ENCODE measurements at regions not wholly inside any gene's neighbourhood (a gene's known extent, or its start where the extent isn't known, plus 50 kb on each side); places are given as distances from the start of the nearest gene placed in this dataset.

DNA sequence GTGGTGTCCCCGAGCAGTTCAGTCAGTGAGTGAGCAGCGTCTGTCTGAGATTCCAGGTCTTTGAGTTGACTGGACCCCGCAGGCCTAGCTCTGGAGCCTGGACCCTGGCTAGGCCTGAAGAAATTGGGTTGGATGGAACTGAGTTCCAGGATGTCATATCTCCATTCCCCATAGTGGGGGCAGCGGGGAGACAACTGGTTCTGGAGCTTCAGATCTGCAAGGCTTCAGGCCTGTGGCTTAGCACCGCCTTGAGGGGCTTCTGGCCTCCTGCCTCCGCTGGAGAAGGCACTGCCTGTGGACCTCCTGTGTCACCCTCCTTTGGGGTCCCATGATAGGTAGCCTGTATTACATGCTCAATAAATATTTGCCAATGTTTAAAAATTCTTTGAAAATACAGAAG lies 288.4 kb upstream of the ID2 start:
- Mint-ChIP-seq H3K9me3 (peaks cover 12% of the 10 kb centered on the region), H3K27me3 (ENCODE audit: insufficient read depth) (peaks cover 11% of the 10 kb centered on the region), H3K27ac (no peak overlapping the region), H3K4me3 (no peak overlapping the region), H3K4me1 (ENCODE audit: low read depth) (peaks cover 11% of the 10 kb centered on the region), H3K36me3 (ENCODE audit: low read depth) (no peaks in the 10 kb centered on the region; the same call in 1 of the 2 replicates)
- TF ChIP-seq, protein P1, sequence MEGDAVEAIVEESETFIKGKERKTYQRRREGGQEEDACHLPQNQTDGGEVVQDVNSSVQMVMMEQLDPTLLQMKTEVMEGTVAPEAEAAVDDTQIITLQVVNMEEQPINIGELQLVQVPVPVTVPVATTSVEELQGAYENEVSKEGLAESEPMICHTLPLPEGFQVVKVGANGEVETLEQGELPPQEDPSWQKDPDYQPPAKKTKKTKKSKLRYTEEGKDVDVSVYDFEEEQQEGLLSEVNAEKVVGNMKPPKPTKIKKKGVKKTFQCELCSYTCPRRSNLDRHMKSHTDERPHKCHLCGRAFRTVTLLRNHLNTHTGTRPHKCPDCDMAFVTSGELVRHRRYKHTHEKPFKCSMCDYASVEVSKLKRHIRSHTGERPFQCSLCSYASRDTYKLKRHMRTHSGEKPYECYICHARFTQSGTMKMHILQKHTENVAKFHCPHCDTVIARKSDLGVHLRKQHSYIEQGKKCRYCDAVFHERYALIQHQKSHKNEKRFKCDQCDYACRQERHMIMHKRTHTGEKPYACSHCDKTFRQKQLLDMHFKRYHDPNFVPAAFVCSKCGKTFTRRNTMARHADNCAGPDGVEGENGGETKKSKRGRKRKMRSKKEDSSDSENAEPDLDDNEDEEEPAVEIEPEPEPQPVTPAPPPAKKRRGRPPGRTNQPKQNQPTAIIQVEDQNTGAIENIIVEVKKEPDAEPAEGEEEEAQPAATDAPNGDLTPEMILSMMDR (IDR thresholded peaks at IDR 0.05): no peak
- no peak for DNase-seq

DNA sequence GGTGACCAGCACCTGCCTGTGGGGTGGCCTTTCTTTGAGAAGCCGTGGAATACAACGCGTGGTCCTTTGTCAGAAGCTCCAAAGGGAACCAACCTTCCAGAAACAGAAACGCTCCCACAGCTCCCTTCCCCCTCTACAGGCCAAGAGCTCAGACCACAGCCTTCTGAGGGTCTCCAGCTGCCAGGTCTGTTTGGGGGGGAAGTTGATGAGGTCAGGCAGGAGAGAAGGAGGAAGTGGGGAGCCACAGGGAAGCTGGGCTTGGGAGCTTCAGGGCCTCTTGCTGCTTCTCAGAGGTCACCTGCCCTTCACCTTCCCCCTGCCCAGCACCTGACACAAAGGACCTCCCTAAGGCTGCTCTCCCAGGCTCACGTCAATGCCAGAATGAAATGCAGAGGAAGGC lies 287.7 kb upstream of the ID2 start:
- DNase-seq: no peak
- peaks cover 4% of the 10 kb centered on the region; the same call in 1 of the 2 replicates for H3K36me3 Mint-ChIP-seq (ENCODE audit: low read depth)
- H3K27ac Mint-ChIP-seq: no peak overlapping the region
- H3K4me3 Mint-ChIP-seq: no peak overlapping the region
- TF ChIP-seq, protein P1 (IDR thresholded peaks at IDR 0.05): no peak
- peaks cover 11% of the 10 kb centered on the region for H3K27me3 Mint-ChIP-seq (ENCODE audit: insufficient read depth)
- H3K9me3 Mint-ChIP-seq: peaks cover 16% of the 10 kb centered on the region
- peaks cover 9% of the 10 kb centered on the region for H3K4me1 Mint-ChIP-seq (ENCODE audit: low read depth)

DNA sequence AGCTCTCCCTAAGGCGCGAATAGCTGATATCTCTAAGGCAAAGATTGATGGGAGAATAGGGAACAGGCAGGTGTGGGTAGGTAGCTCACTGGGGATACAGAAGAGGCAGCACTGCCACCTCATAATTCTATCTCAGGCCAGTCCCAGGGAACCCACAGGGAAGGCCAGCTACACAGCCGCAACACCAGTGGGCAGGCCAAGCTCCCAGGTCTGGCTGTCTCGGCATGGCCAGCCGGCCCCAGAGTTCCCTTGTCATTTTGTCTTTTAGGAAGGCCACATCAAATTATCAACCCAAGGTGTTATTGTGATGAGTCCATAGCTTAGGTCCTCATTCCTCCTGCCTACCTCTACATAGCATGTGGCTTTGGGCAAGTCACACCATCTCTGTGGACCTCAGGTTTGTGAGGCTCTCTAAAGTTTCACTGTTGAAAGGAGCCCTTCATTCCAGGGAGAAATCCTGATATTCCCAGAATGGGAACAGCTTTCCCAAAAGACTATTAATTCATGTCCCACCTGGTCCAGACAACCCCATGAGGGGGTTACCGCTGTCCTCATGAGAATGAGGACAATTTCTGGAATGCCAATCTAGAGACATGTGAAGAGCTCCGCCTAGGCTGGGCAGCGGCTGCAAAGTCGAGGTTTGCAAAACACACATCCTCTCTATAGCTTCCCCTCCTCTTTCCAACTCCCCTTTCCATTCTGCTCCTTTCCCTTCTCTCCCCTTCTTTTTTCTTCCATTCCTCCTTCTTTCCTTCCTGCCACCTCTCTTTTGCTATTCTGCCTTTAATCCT lies 287.1 kb upstream of the ID2 start:
- Mint-ChIP-seq H3K36me3 (ENCODE audit: low read depth) (peaks cover 4% of the 10 kb centered on the region; the same call in 1 of the 2 replicates), H3K27me3 (ENCODE audit: insufficient read depth) (peaks cover 11% of the 10 kb centered on the region), H3K27ac (no peak overlapping the region), H3K9me3 (peaks cover 16% of the 10 kb centered on the region), H3K4me3 (no peak overlapping the region), H3K4me1 (ENCODE audit: low read depth) (peaks cover 3% of the 10 kb centered on the region)
- DNase-seq: no peak
- TF ChIP-seq, protein P1 (IDR thresholded peaks at IDR 0.05): no peak

DNA sequence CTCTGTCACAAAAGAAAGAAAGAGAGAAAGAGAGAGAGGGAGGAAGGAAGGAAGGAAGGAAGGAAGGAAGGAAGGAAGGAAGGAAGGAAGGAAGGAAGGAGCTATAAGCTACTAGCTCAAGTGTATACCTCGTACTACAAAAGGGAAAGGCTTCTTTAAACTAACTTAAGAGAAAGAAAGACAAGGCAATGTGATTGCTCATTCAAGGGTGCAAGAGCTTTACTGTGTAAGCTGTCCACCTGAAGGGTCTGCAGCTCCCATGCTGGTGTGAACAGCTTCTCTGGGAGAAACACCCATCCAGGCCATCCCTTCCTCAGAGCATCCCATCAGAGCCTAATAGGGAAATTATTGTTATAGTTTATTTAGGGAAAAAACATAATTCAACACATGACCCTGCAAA lies 286.1 kb upstream of the ID2 start:
- peaks cover 4% of the 10 kb centered on the region; the same call in 1 of the 2 replicates for H3K36me3 Mint-ChIP-seq (ENCODE audit: low read depth)
- H3K4me3 Mint-ChIP-seq: no peak overlapping the region
- H3K4me1 Mint-ChIP-seq (ENCODE audit: low read depth): no peaks in the 10 kb centered on the region
- DNase-seq: no peak
- no peak overlapping the region for H3K27ac Mint-ChIP-seq
- H3K27me3 Mint-ChIP-seq (ENCODE audit: insufficient read depth): peaks cover 14% of the 10 kb centered on the region
- H3K9me3 Mint-ChIP-seq: peaks cover 16% of the 10 kb centered on the region
- TF ChIP-seq, protein P1 (IDR thresholded peaks at IDR 0.05): no peak

DNA sequence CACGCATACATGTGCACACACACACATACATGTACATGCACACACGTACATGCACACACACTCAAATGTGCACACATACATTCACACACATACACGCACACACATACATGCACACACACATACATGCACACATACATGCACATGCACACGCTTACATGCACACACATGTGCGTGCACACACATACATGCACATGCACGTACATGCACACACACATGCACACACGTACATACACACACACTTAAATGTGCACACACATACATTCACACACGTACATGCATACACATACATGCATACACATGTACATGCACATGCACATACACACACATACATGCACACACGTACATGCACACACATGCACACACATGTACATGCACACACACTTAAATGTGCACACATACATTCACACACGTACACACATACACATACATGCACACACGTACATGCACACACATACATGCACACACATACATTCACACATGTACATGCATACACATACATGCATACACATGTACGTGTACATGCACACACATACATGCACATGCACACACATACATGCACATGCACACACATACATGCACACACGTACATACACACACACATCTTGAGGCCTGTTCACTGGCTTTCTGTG lies 283.7 kb upstream of the ID2 start:
- peaks cover 4% of the 10 kb centered on the region; the same call in 1 of the 2 replicates for H3K36me3 Mint-ChIP-seq (ENCODE audit: low read depth)
- TF ChIP-seq, protein P1 (IDR thresholded peaks at IDR 0.05): no peak
- H3K4me1 Mint-ChIP-seq (ENCODE audit: low read depth): no peaks in the 10 kb centered on the region
- peaks cover 16% of the 10 kb centered on the region for H3K9me3 Mint-ChIP-seq
- peaks cover 14% of the 10 kb centered on the region for H3K27me3 Mint-ChIP-seq (ENCODE audit: insufficient read depth)
- H3K27ac Mint-ChIP-seq: no peak overlapping the region
- no peak for DNase-seq
- no peak overlapping the region for H3K4me3 Mint-ChIP-seq

Data from HFFc6 (cell line).